ENCODE measurements at regions not wholly inside any gene's neighbourhood (a gene's known extent, or its start where the extent isn't known, plus 50 kb on each side); places are given as distances from the start of the nearest gene placed in this dataset.

DNA sequence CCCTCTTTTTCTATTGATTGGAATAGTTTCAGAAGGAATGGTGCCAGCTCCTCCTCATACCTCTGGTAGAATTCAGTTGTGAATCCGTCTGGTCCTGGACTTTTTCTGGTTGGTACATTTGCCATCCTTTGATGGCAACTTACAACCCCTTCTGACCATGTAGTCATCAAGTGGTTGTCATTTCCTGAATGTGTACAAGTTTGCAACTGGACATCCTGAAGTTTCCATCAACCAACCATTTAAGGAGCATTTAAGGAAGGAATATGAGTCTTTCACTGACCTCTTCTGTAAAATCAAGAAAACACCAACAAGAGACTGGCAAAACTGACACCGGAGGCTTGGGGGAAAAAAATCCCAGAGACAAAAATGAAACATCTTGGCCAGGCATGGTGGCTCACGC is 97.4 kb downstream of the RIN2 start:
- TF ChIP-seq MAX (IDR thresholded peaks at IDR 0.05; ENCODE audit: low read depth, low read length): no peak
- TF ChIP-seq CTCF (IDR thresholded peaks at IDR 0.05; ENCODE audit: low read depth, low read length): no peak
- TF ChIP-seq MYC (IDR thresholded peaks at IDR 0.05; ENCODE audit: low read depth, low read length): no peak
- TF ChIP-seq POLR2A (IDR thresholded peaks at IDR 0.05; ENCODE audit: extremely low read depth, insufficient read length): no peak
